NT2/D1 (cell line): ENCODE measurements at regions not wholly inside any gene's neighbourhood (a gene's known extent, or its start where the extent isn't known, plus 50 kb on each side); places are given as distances from the start of the nearest gene placed in this dataset.
"Not testable (repeated sequence)": the region's sequence is repeated elsewhere in the genome, so short reads cannot be mapped to it uniquely, and the experiment has no call there.

Source experiments
- DNase-seq: peaks from one replicate; pipeline ENCODE4 v3.0.0-alpha.2; 2011; ENCODE audit warnings: low read depth, low spot score
- H3K27me3 ChIP-seq: 2 replicates; pipeline ENCODE4 v1.6.0; 2011; ENCODE audit warnings: mild to moderate bottlenecking; ENCODE audit not compliant: insufficient read length, insufficient read depth
- H3K36me3 ChIP-seq: 2 replicates; pipeline ENCODE4 v1.6.1; 2011; ENCODE audit warnings: mild to moderate bottlenecking, low read length, mixed read lengths; ENCODE audit not compliant: insufficient read depth, insufficient read length
- H3K4me1 ChIP-seq: 2 replicates; pipeline ENCODE4 v1.5.1; 2011; ENCODE audit not compliant: insufficient read depth, insufficient read length
- H3K4me3 ChIP-seq: 2 replicates; pipeline ENCODE4 v1.5.1; 2011; ENCODE audit warnings: low read depth; ENCODE audit not compliant: insufficient read length
- H3K9ac ChIP-seq: 2 replicates; pipeline ENCODE4 v1.6.0; 2011; ENCODE audit warnings: low read depth; ENCODE audit not compliant: insufficient read length
- H3K9me3 ChIP-seq: 2 replicates; pipeline ENCODE4 v1.5.1; 2011; ENCODE audit warnings: mild to moderate bottlenecking, low read length; ENCODE audit not compliant: insufficient read depth
- SUZ12 ChIP-seq: IDR thresholded peaks from 2 replicates; pipeline ENCODE4 v1.6.1; 2011; ENCODE audit not compliant: insufficient read length, insufficient read depth; ENCODE audit errors: extremely low read depth
- YY1 ChIP-seq: IDR thresholded peaks from 2 replicates; pipeline ENCODE4 v1.6.1; 2011; ENCODE audit not compliant: insufficient read length, insufficient read depth
- ZNF274 ChIP-seq: IDR thresholded peaks from 2 replicates; pipeline ENCODE4 v1.6.1; 2011; ENCODE audit warnings: mild to moderate bottlenecking, low read depth, low read length

GRCh38 chr17:26994648-26995047, 299.3 kb upstream of the WSB1 start:
- H3K36me3 ChIP-seq, H3K9me3 ChIP-seq, H3K27me3 ChIP-seq, H3K9ac ChIP-seq, H3K4me3 ChIP-seq, H3K4me1 ChIP-seq, DNase-seq: not testable (repeated sequence)

DNA sequence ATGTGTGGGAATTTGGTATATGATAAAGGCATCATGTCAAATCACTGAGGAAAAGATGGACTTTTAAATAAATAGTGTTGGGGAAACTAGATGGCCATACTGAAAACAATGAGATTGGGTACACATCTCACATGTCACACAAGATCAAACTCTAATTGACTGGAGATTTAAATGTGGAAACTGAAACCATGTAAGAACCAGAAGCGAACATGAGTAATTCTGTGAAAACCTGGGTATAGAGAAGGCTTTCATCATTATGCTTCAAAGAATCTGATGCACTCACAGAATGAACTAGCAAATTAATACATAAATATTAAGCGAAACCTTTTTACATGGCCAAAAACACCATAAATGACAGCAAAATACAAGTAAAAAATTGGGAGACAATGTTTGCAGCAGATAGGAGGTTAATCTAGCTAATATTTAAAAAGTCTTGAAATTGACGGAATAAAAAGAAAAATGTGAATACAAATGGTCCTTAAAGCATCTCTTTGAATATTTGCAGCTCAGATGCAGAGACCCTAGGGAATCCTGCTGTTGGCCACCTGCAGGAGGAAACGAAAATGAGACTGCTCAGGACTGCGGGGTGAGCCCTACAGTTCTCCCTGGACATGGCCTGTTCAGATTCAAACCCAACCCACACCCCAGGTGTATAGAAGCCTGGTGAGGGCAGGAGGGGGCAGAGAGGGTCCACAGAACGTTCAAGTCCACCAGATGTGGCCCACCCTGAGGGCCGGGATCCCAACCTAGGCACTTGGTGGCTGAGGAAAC, 297.6 kb upstream of the WSB1 start:
- not testable (repeated sequence) for DNase-seq, H3K9me3 ChIP-seq, H3K4me1 ChIP-seq, H3K27me3 ChIP-seq, H3K36me3 ChIP-seq, H3K4me3 ChIP-seq, H3K9ac ChIP-seq

GRCh38 chr17:27007734-27008531, 286.0 kb upstream of the WSB1 start:
- H3K27me3 ChIP-seq, H3K4me3 ChIP-seq, H3K9ac ChIP-seq, H3K36me3 ChIP-seq, DNase-seq, H3K4me1 ChIP-seq, H3K9me3 ChIP-seq: not testable (repeated sequence)

DNA sequence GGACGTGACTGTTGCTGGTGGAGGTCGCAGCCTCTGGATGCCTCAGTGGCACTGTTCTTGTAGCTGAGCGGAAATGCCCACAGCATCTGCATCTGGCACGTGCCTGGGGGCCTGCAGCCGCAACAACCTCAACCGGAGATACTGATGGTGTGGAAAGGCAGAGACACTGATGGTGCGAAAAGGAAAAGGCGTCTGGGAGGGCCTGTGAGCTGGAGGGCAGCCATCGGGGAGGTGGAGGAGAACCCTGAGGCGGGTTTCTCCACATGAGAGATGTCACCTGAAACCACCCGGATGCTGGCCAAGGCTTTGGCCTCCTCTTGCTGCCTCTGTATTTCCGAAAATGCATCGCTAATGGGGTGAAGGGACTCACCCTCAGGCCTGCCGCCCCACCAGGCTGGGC, 284.8 kb upstream of the WSB1 start:
- Histone ChIP-seq H3K4me1 (no peaks in the 10 kb centered on the region), H3K9me3 (no peaks in the 10 kb centered on the region), H3K9ac (no peak overlapping the region), H3K27me3 (no peaks in the 10 kb centered on the region), H3K36me3 (no peaks in the 10 kb centered on the region), H3K4me3 (no peak overlapping the region)
- no peak for DNase-seq
- no peak for TF ChIP-seq SUZ12
- no peak for TF ChIP-seq YY1
- TF ChIP-seq ZNF274, result no peak

- not testable (repeated sequence) for H3K4me3 ChIP-seq, H3K27me3 ChIP-seq, H3K9ac ChIP-seq, H3K36me3 ChIP-seq, DNase-seq, H3K9me3 ChIP-seq, H3K4me1 ChIP-seq
These were observed 283.8 kb upstream of the WSB1 start for GRCh38 chr17:27010138-27010537.

- not testable (repeated sequence) for H3K4me3 ChIP-seq, H3K4me1 ChIP-seq, H3K9ac ChIP-seq, H3K9me3 ChIP-seq, H3K36me3 ChIP-seq, DNase-seq
- peaks cover 13% of the 10 kb centered on the region for H3K27me3 ChIP-seq
These were observed 263.4 kb upstream of the WSB1 start for GRCh38 chr17:27030552-27030951.

DNA sequence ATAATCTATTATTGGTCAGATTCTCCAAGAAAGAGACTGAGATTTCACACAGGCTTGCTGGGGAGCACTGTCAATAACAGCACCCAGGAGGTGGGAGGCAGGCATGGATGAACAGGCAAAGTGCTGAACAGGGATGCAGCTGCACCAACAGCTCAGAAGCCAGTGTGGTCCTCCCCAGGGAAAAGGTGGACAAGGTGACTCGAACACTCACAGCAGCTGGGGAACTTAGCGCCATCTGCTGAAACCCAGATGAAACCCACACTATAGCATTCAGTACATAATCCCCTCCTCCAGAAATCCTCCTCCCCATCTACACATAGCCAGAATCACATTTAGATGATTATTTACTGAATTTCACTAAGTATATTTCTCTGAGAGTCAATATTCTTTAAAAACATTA, 255.2 kb upstream of the WSB1 start:
- peak; percentile 23 for DNase-seq
- Histone ChIP-seq H3K9ac (no peak overlapping the region), H3K27me3 (no peaks in the 10 kb centered on the region), H3K36me3 (no peaks in the 10 kb centered on the region), H3K4me3 (no peak overlapping the region), H3K9me3 (no peaks in the 10 kb centered on the region), H3K4me1 (no peaks in the 10 kb centered on the region)
- TF ChIP-seq YY1 (no peak), ZNF274 (no peak), SUZ12 (no peak)

GRCh38 chr17:27045039-27045438, 248.9 kb upstream of the WSB1 start:
- not testable (repeated sequence) for H3K9ac ChIP-seq, H3K36me3 ChIP-seq, H3K9me3 ChIP-seq, H3K27me3 ChIP-seq, H3K4me1 ChIP-seq, H3K4me3 ChIP-seq
- peak; percentile 2 for DNase-seq
